ENCODE measurements at regions not wholly inside any gene's neighbourhood (a gene's known extent, or its start where the extent isn't known, plus 50 kb on each side); places are given as distances from the start of the nearest gene placed in this dataset.

DNA sequence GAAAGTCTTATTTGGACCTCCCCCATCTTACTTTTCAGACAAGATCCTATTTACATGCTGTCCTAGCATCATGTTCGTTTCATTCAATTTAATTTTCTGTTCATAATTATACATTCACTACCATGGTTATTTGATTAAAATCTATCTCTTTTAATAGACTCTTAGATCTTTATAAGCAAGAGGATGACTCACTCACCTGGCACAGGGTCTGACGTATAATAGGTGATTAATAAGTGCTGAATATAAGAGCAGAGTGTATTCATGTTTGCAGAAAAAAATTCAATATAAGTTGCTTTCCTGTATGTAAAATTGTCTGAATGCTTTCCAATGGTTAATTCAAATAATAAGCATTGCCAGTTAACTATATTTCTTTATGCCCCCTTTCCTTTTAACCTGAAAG, 165.5 kb upstream of the CBLB start:
- Histone ChIP-seq H3K9me3 (no peaks in the 10 kb centered on the region), H2AFZ (ENCODE audit: low read depth) (no peak overlapping the region), H4K20me1 (ENCODE audit: insufficient read depth) (no peaks in the 10 kb centered on the region), H3K9ac (no peak overlapping the region), H3F3A (replicated peaks; ENCODE audit: insufficient read depth) (peaks cover 23% of the 10 kb centered on the region), H3K27ac (ENCODE audit: low read depth in 2 of 2, low read length in 1 of 2) (no peak overlapping the region), H3K4me1 (ENCODE audit: control insufficient read depth in 1 of 2, insufficient read depth in 2 of 2, low read depth in 1 of 2, low read length in 1 of 2) (no peaks in the 10 kb centered on the region; a peak in 1 of 4 replicates), H3K4me3 (ENCODE audit: low read depth in 2 of 2, low read length in 1 of 2) (no peak overlapping the region), H3K79me2 (ENCODE audit: insufficient read depth) (no peaks in the 10 kb centered on the region), H3K27me3 (ENCODE audit: insufficient read depth) (no peaks in the 10 kb centered on the region), H3K4me2 (no peak overlapping the region), H3K9me2 (no peaks in the 10 kb centered on the region), H3K36me3 (replicated peaks in 1 of 2; ENCODE audit: control insufficient read depth in 1 of 2, insufficient read depth in 2 of 2, low read length in 1 of 2) (no peaks in the 10 kb centered on the region)
- ChIA-PET CTCF (interaction anchor here (1.0 kb wide), 1 partner anchor 574 kb away, joined by 3 read pairs; no protein-coding TSS in a partner anchor), POLR2A (no interaction called here)
- TF ChIP-seq JUND (IDR thresholded peaks at IDR 0.05) = no peak; the same call in 1 of the 2 replicates
- TF ChIP-seq, protein P1, sequence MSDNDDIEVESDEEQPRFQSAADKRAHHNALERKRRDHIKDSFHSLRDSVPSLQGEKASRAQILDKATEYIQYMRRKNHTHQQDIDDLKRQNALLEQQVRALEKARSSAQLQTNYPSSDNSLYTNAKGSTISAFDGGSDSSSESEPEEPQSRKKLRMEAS (IDR thresholded peaks at IDR 0.05; ENCODE audit: low read depth) = no peak
- no peak for TF ChIP-seq TAF1 (IDR thresholded peaks at IDR 0.05; ENCODE audit: borderline replicate concordance, low read depth, low read length)
- TF ChIP-seq FOSL2 (IDR thresholded peaks at IDR 0.05; ENCODE audit: borderline replicate concordance, low read depth) = peak; percentile 6; the same call in 1 of the 2 replicates
- TF ChIP-seq EP300 (IDR thresholded peaks at IDR 0.05; ENCODE audit: borderline replicate concordance in 1 of 2, low read depth in 1 of 2, low read length in 1 of 2) = no peak
- WGBS (ENCODE audit: low lambda C conversion rate) = 38% methylated on average over 2 of the region's 2 CpGs
- no peak for DNase-seq

DNA sequence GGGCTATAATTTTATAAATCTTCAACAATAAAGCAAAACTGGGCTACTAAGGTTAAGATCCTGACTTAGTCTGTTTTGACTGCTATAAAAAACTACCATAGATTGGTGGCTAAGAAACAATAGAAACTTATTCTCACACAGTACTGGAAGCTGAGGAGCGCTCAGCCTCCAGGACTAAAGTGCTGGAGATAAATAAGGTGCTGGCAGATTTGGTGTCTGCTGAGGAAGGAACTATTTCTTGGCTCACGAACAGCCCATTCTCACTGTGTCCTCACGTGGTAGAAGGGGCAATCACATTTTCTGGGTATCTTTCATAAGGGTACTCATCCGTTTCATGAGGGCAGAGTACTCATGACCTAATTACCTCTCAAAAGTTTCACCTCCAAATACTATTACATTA, 166.8 kb upstream of the CBLB start:
- H3K9me3 ChIP-seq = no peaks in the 10 kb centered on the region
- ChIA-PET CTCF (no interaction called here), POLR2A (no interaction called here)
- no peaks in the 10 kb centered on the region for H4K20me1 ChIP-seq (ENCODE audit: insufficient read depth)
- H3K79me2 ChIP-seq (ENCODE audit: insufficient read depth) = no peaks in the 10 kb centered on the region
- no peaks in the 10 kb centered on the region for H3K9me2 ChIP-seq
- H3F3A ChIP-seq (replicated peaks; ENCODE audit: insufficient read depth) = peaks cover 11% of the 10 kb centered on the region
- TF ChIP-seq NFIC (IDR thresholded peaks at IDR 0.05; ENCODE audit: borderline replicate concordance) (no peak), EZH2phosphoT487 (IDR thresholded peaks at IDR 0.05; ENCODE audit: borderline replicate concordance, low read depth) (no peak), NRF1 (IDR thresholded peaks at IDR 0.05; ENCODE audit: low read depth, low read length) (no peak), CHD2 (IDR thresholded peaks at IDR 0.05; ENCODE audit: low read length, partially characterized antibody) (no peak), RCOR1 (IDR thresholded peaks at IDR 0.05; ENCODE audit: low read length) (no peak)
- TF ChIP-seq, protein P2, sequence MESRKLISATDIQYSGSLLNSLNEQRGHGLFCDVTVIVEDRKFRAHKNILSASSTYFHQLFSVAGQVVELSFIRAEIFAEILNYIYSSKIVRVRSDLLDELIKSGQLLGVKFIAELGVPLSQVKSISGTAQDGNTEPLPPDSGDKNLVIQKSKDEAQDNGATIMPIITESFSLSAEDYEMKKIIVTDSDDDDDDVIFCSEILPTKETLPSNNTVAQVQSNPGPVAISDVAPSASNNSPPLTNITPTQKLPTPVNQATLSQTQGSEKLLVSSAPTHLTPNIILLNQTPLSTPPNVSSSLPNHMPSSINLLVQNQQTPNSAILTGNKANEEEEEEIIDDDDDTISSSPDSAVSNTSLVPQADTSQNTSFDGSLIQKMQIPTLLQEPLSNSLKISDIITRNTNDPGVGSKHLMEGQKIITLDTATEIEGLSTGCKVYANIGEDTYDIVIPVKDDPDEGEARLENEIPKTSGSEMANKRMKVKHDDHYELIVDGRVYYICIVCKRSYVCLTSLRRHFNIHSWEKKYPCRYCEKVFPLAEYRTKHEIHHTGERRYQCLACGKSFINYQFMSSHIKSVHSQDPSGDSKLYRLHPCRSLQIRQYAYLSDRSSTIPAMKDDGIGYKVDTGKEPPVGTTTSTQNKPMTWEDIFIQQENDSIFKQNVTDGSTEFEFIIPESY (IDR thresholded peaks at IDR 0.05; ENCODE audit: borderline replicate concordance, low read depth) = no peak
- TF ChIP-seq, protein P3, sequence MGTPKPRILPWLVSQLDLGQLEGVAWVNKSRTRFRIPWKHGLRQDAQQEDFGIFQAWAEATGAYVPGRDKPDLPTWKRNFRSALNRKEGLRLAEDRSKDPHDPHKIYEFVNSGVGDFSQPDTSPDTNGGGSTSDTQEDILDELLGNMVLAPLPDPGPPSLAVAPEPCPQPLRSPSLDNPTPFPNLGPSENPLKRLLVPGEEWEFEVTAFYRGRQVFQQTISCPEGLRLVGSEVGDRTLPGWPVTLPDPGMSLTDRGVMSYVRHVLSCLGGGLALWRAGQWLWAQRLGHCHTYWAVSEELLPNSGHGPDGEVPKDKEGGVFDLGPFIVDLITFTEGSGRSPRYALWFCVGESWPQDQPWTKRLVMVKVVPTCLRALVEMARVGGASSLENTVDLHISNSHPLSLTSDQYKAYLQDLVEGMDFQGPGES (IDR thresholded peaks at IDR 0.05; ENCODE audit: low read depth, low read length) = no peak
- no peak for DNase-seq
- no peak overlapping the region for H2AFZ ChIP-seq (ENCODE audit: low read depth)
- no peaks in the 10 kb centered on the region for H3K27me3 ChIP-seq (ENCODE audit: insufficient read depth)
- no peaks in the 10 kb centered on the region; a peak in 1 of 4 replicates for H3K4me1 ChIP-seq (ENCODE audit: control insufficient read depth in 1 of 2, insufficient read depth in 2 of 2, low read depth in 1 of 2, low read length in 1 of 2)
- H3K4me2 ChIP-seq = no peak overlapping the region
- WGBS (ENCODE audit: low lambda C conversion rate) = 94% methylated on average over 4 of the region's 4 CpGs
- H3K27ac ChIP-seq (ENCODE audit: low read depth in 2 of 2, low read length in 1 of 2) = no peak overlapping the region
- H3K4me3 ChIP-seq (ENCODE audit: low read depth in 2 of 2, low read length in 1 of 2) = no peak overlapping the region
- H3K9ac ChIP-seq = no peak overlapping the region
- no peaks in the 10 kb centered on the region for H3K36me3 ChIP-seq (replicated peaks in 1 of 2; ENCODE audit: control insufficient read depth in 1 of 2, insufficient read depth in 2 of 2, low read length in 1 of 2)

All from SK-N-SH (cell line).